Esophagus (tissue), 2 donors: ENCODE measurements at regions not wholly inside any gene's neighbourhood (a gene's known extent, or its start where the extent isn't known, plus 50 kb on each side); places are given as distances from the start of the nearest gene placed in this dataset.

Source experiments
- H3K27ac ChIP-seq, 2 donors: one replicate each; pipeline ENCODE4 v1.5.1; 2013; ENCODE audit warnings: low read depth in 2 of 2, mild to moderate bottlenecking in 2 of 2, inconsistent platforms in 1 of 2, low read length in 1 of 2, moderate library complexity in 1 of 2
- H3K27me3 ChIP-seq, 2 donors: one replicate each; pipeline ENCODE4 v1.6.1; 2013; ENCODE audit warnings: low read length in 2 of 2, control low read depth in 1 of 2, mild to moderate bottlenecking in 1 of 2; ENCODE audit not compliant: insufficient read depth in 2 of 2, control insufficient read depth in 1 of 2
- H3K36me3 ChIP-seq, 2 donors: one replicate each; pipeline ENCODE4 v1.6.1; 2013; ENCODE audit warnings: low read length in 1 of 2; ENCODE audit not compliant: control insufficient read depth in 2 of 2, insufficient read depth in 2 of 2
- H3K4me1 ChIP-seq, 2 donors: one replicate each; pipeline ENCODE4 v1.6.1; 2013; ENCODE audit warnings: low read length in 1 of 2; ENCODE audit not compliant: control insufficient read depth in 2 of 2, insufficient read depth in 2 of 2
- H3K4me3 ChIP-seq, 2 donors: one replicate each; pipeline ENCODE4 v1.5.1; 2013; ENCODE audit warnings: low read length in 2 of 2, mild to moderate bottlenecking in 2 of 2, low read depth in 1 of 2, moderate library complexity in 1 of 2
- H3K9me3 ChIP-seq, 2 donors: one replicate each; pipeline ENCODE4 v1.6.1; 2013; ENCODE audit warnings: mild to moderate bottlenecking in 2 of 2, low read depth in 1 of 2, low read length in 1 of 2, moderate library complexity in 1 of 2; ENCODE audit not compliant: control insufficient read depth in 2 of 2, insufficient read depth in 1 of 2
- WGBS, 2 donors: extraction: QIAGEN DNeasy Blood & Tissue Kit; methylation state at CpG; one replicate each; pipeline ENCODE4 v1.1.7; 2013; 5-methylcytosine and 5-hydroxymethylcytosine counted together
- donor health status: healthy with polysubstance abuse.
- donor health status: Bipolar disorder and iron deficiency.

GRCh38 chr13:105251293-105251692 is 1284.2 kb downstream of the EFNB2 start:
- H3K4me1 ChIP-seq, result no peaks in the 10 kb centered on the region
- no peaks in the 10 kb centered on the region for H3K27me3 ChIP-seq
- no peak overlapping the region for H3K27ac ChIP-seq

GRCh38 chr13:105247830-105248229 is 1287.6 kb downstream of the EFNB2 start:
- Histone ChIP-seq H3K4me1 (no peaks in the 10 kb centered on the region), H3K9me3 (no peaks in the 10 kb centered on the region), H3K27ac (no peak overlapping the region), H3K4me3 (no peak overlapping the region), H3K36me3 (no peaks in the 10 kb centered on the region), H3K27me3 (no peaks in the 10 kb centered on the region)
- WGBS, 2 donors, result 87 to 88% methylated on average over 5 of the region's 5 CpGs

More at GRCh38 chr13:105251293-105251692, 1284.2 kb downstream of the EFNB2 start:
- H3K4me3 ChIP-seq, result no peak overlapping the region
- no peaks in the 10 kb centered on the region for H3K9me3 ChIP-seq
- no peaks in the 10 kb centered on the region for H3K36me3 ChIP-seq

- no peaks in the 10 kb centered on the region for H3K27me3 ChIP-seq
- H3K36me3 ChIP-seq, result no peaks in the 10 kb centered on the region
- H3K27ac ChIP-seq, result no peak overlapping the region
- no peaks in the 10 kb centered on the region for H3K4me1 ChIP-seq
- WGBS, 2 donors, result 62 to 63% methylated on average over 3 of the region's 3 CpGs
- H3K9me3 ChIP-seq, result no peaks in the 10 kb centered on the region
- H3K4me3 ChIP-seq, result no peak overlapping the region
Observed at GRCh38 chr13:105240371-105240770, 1295.1 kb downstream of the EFNB2 start.

GRCh38 chr13:105232439-105232838 is 1303.0 kb downstream of the EFNB2 start:
- Histone ChIP-seq H3K27ac (no peak overlapping the region), H3K27me3 (no peaks in the 10 kb centered on the region), H3K36me3 (no peaks in the 10 kb centered on the region), H3K4me3 (no peak overlapping the region), H3K9me3 (no peaks in the 10 kb centered on the region), H3K4me1 (no peaks in the 10 kb centered on the region)
- WGBS, 2 donors, result 77 to 79% methylated on average over 5 of the region's 5 CpGs

- no peaks in the 10 kb centered on the region for H3K4me1 ChIP-seq
- no peaks in the 10 kb centered on the region for H3K36me3 ChIP-seq
- no peak overlapping the region for H3K4me3 ChIP-seq
- no peaks in the 10 kb centered on the region for H3K27me3 ChIP-seq
- no peak overlapping the region for H3K27ac ChIP-seq
- WGBS, 2 donors, result 82 to 89% methylated on average over 7 of the region's 7 CpGs
- H3K9me3 ChIP-seq, result no peaks in the 10 kb centered on the region
Observed at GRCh38 chr13:105232006-105232405, 1303.5 kb downstream of the EFNB2 start.

GRCh38 chr13:105231579-105231978 is 1303.9 kb downstream of the EFNB2 start:
- H3K9me3 ChIP-seq, result no peaks in the 10 kb centered on the region
- WGBS, 2 donors, result 81 to 88% methylated on average over 2 of the region's 2 CpGs
- no peak overlapping the region for H3K4me3 ChIP-seq
- H3K4me1 ChIP-seq, result no peaks in the 10 kb centered on the region
- H3K27ac ChIP-seq, result no peak overlapping the region
- H3K36me3 ChIP-seq, result no peaks in the 10 kb centered on the region
- no peaks in the 10 kb centered on the region for H3K27me3 ChIP-seq

- no peaks in the 10 kb centered on the region for H3K9me3 ChIP-seq
- 58 to 61% methylated on average over 4 of the region's 4 CpGs for WGBS, 2 donors
- H3K36me3 ChIP-seq, result no peaks in the 10 kb centered on the region
- H3K27ac ChIP-seq, result no peak overlapping the region
- no peak overlapping the region for H3K4me3 ChIP-seq
- H3K27me3 ChIP-seq, result no peaks in the 10 kb centered on the region
- H3K4me1 ChIP-seq, result no peaks in the 10 kb centered on the region
Observed at GRCh38 chr13:105220881-105221280, 1314.6 kb downstream of the EFNB2 start.

- Histone ChIP-seq H3K36me3 (no peaks in the 10 kb centered on the region), H3K27me3 (no peaks in the 10 kb centered on the region), H3K9me3 (no peaks in the 10 kb centered on the region), H3K27ac (no peak overlapping the region), H3K4me3 (no peak overlapping the region), H3K4me1 (no peaks in the 10 kb centered on the region)
- WGBS, 2 donors, result 77 to 78% methylated on average over 8 of the region's 8 CpGs
Observed at GRCh38 chr13:105220063-105220462, 1315.4 kb downstream of the EFNB2 start.

GRCh38 chr13:105219651-105220050 is 1315.8 kb downstream of the EFNB2 start:
- WGBS, 2 donors, result 70 to 79% methylated on average over 1 of the region's 1 CpG
- no peaks in the 10 kb centered on the region for H3K9me3 ChIP-seq
- H3K36me3 ChIP-seq, result no peaks in the 10 kb centered on the region
- H3K27me3 ChIP-seq, result no peaks in the 10 kb centered on the region
- H3K27ac ChIP-seq, result no peak overlapping the region
- H3K4me1 ChIP-seq, result no peaks in the 10 kb centered on the region
- H3K4me3 ChIP-seq, result no peak overlapping the region

GRCh38 chr13:105213512-105213911 is 1322.0 kb downstream of the EFNB2 start:
- WGBS, 2 donors, result 82 to 88% methylated on average over 3 of the region's 3 CpGs
- no peaks in the 10 kb centered on the region for H3K27me3 ChIP-seq
- H3K27ac ChIP-seq, result no peak overlapping the region
- no peaks in the 10 kb centered on the region for H3K9me3 ChIP-seq
- H3K36me3 ChIP-seq, result no peaks in the 10 kb centered on the region
- no peak overlapping the region for H3K4me3 ChIP-seq
- H3K4me1 ChIP-seq, result no peaks in the 10 kb centered on the region
